ENCODE measurements at regions not wholly inside any gene's neighbourhood (a gene's known extent, or its start where the extent isn't known, plus 50 kb on each side); places are given as distances from the start of the nearest gene placed in this dataset.

DNA sequence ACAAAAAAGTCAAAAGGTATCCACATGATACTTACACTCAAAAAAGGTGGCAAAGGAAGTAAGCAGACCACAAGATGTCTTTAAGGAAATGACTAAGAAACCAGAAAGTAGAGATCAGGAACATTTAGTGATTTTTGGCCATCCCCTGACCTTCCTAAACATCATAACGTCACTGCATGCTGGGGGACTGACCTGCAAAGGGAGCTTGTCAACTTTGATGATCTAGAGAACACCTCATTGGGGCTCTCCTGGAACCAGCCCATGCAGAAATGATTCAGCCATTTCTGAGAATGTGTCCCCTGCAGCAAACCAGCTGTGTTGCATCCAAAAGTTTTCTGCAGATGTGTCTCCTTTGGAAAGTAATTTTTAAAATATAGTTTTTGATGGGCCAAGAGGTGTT lies 152.2 kb upstream of the RASSF8 start:
- in situ Hi-C loops (cut with HindIII; ENCODE audit: low sequenced_read_pairs): no loop called here
- DNase-seq (ENCODE audit: low read depth, low spot score): peak; percentile 72

DNA sequence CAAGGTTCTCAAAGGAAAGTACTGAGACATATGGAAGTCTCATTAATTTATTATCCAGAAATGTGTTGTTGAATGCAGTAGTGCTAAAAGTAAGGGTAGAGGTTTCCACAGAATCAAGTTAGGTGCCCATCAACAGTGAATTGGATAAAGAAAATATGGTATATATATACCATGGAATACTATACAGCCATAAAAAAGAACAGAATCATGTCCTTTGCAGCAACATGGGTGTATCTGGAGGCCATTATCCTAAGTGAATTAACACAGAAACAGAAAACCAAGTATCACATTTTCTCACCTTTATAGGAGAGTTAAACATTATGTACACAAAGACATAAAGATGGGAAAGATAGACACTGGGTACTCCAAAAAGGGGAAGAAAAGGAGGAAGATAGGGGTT lies 149.9 kb upstream of the RASSF8 start:
- TF ChIP-seq, protein P1, sequence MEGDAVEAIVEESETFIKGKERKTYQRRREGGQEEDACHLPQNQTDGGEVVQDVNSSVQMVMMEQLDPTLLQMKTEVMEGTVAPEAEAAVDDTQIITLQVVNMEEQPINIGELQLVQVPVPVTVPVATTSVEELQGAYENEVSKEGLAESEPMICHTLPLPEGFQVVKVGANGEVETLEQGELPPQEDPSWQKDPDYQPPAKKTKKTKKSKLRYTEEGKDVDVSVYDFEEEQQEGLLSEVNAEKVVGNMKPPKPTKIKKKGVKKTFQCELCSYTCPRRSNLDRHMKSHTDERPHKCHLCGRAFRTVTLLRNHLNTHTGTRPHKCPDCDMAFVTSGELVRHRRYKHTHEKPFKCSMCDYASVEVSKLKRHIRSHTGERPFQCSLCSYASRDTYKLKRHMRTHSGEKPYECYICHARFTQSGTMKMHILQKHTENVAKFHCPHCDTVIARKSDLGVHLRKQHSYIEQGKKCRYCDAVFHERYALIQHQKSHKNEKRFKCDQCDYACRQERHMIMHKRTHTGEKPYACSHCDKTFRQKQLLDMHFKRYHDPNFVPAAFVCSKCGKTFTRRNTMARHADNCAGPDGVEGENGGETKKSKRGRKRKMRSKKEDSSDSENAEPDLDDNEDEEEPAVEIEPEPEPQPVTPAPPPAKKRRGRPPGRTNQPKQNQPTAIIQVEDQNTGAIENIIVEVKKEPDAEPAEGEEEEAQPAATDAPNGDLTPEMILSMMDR (IDR thresholded peaks at IDR 0.05; ENCODE audit: low read depth, low read length): no peak
- in situ Hi-C loops (cut with HindIII; ENCODE audit: low sequenced_read_pairs): no loop called here
- no peak for DNase-seq (ENCODE audit: low read depth, low spot score)
- no peak overlapping the region for H3K4me3 ChIP-seq (ENCODE audit: low read depth, low read length)

More for the DNA sequence above, 152.2 kb upstream of the RASSF8 start:
- no peak overlapping the region for H3K4me3 ChIP-seq (ENCODE audit: low read depth, low read length)
- TF ChIP-seq, protein P1 (IDR thresholded peaks at IDR 0.05; ENCODE audit: low read depth, low read length): no peak

DNA sequence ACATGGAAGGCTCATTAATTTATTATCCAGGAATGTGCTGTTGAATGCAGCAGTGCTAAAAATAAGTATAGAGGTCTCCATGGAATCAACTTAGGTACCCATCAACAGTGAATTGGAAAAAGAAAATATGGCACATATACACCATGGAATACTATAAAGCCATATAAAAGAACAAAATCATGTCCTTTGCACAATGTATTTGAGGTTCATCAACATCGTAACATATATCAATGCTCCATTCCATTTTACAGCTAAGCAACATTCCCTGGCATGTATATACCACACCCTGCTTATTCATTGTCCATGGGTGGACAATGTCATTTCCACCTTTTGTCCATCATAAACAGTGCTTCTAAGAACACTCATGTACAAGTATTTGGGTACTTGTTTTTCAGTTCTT lies 147.8 kb upstream of the RASSF8 start:
- TF ChIP-seq, protein P1 (IDR thresholded peaks at IDR 0.05; ENCODE audit: low read depth, low read length): no peak
- no peak for DNase-seq (ENCODE audit: low read depth, low spot score)
- in situ Hi-C loops (cut with HindIII; ENCODE audit: low sequenced_read_pairs): no loop called here
- no peak overlapping the region for H3K4me3 ChIP-seq (ENCODE audit: low read depth, low read length)

DNA sequence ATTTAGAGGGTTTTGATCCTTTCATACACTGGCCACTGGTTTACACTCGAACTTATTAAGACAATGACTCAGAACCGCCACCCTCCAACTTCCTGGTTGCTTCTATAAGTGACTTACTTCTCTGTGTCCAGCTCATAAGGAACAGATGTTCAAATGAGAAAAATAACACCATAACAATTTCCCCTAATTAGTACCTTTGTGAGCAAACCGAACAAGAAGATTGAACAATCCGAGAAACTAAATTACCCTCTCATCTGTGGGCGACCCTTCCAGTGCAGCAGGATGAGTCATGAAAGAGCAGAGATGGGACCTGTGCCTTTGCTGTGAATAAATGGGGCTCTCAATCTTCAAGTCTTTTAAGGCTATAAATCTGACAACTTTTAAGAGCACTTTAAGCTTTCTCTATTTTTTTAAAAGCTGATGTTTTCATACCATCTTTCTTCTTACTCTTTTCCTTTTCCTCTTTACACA lies 146.8 kb upstream of the RASSF8 start:
- H3K4me3 ChIP-seq (ENCODE audit: low read depth, low read length): no peak overlapping the region
- TF ChIP-seq, protein P1 (IDR thresholded peaks at IDR 0.05; ENCODE audit: low read depth, low read length): no peak
- in situ Hi-C loops (cut with HindIII; ENCODE audit: low sequenced_read_pairs): no loop called here
- peak; percentile 63 for DNase-seq (ENCODE audit: low read depth, low spot score)

DNA sequence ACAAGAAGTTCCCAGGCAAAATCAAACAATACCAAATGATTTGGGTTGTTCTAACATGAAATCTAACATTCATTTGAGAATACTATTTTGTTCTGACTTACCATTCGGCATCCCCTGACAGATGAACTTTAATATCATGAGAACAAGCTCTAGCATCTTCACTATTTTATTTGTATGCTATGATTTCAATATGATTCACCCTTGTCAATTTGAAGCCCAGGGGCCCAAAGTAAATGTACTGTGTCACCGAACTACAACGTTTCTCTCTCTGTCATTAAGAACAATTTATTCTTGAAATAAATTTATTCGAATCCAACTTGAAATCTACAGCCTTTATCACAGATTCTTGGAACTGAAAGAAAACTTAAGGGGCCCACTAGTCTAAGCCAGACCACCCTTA lies 146.2 kb upstream of the RASSF8 start:
- no peak overlapping the region for H3K4me3 ChIP-seq (ENCODE audit: low read depth, low read length)
- in situ Hi-C loops (cut with HindIII; ENCODE audit: low sequenced_read_pairs): no loop called here
- no peak for DNase-seq (ENCODE audit: low read depth, low spot score)
- TF ChIP-seq, protein P1 (IDR thresholded peaks at IDR 0.05; ENCODE audit: low read depth, low read length): no peak

DNA sequence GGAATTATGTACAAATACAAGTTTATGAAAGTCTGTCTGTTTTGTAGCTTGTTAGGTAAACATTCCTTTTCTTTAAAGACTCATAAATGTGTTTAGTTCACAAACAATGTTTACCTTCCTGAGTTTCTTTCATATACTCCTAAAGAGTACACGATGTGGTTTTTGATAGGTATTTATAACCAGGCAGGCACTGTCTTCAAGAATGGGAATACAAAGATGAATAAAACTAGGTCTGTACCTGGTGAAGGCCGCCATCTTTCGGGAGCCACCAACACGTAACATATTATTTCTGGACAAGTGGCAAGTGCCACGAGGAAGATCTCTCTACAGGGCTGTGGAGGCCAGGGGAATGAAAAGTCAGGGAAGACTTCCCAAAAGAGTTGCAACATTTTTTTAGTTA lies 144.6 kb upstream of the RASSF8 start:
- H3K4me3 ChIP-seq (ENCODE audit: low read depth, low read length): no peak overlapping the region
- TF ChIP-seq, protein P1 (IDR thresholded peaks at IDR 0.05; ENCODE audit: low read depth, low read length): no peak
- in situ Hi-C loops (cut with HindIII; ENCODE audit: low sequenced_read_pairs): no loop called here
- DNase-seq (ENCODE audit: low read depth, low spot score): no peak

DNA sequence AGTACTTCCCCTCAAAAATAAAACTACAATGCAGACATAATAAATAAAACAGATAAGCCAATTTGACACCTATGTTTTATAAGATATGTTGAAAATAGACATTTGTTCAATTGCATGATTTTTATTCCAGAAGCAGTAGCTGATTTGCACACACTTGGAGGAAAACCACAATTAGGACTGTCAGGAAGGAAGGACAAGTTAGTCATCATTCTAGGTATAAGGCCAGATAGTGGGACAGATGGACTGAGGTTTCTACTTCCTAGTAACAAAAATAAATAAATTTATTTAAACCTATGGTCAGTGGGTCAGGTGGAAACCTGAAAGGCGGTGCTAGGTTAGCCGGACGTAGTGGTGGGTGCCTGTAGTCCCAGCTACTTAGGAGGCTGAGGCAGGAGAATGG lies 141.8 kb upstream of the RASSF8 start:
- DNase-seq (ENCODE audit: low read depth, low spot score): no peak
- TF ChIP-seq, protein P1 (IDR thresholded peaks at IDR 0.05; ENCODE audit: low read depth, low read length): no peak
- in situ Hi-C loops (cut with HindIII; ENCODE audit: low sequenced_read_pairs): no loop called here
- H3K4me3 ChIP-seq (ENCODE audit: low read depth, low read length): no peak overlapping the region
